WTC11 (cell line): ENCODE measurements at regions not wholly inside any gene's neighbourhood (a gene's known extent, or its start where the extent isn't known, plus 50 kb on each side); places are given as distances from the start of the nearest gene placed in this dataset.

Experiments used
- ATAC-seq: fragments of 200-7000 bp; cut with Tn5 transposase; 2 replicates; pipeline ENCODE4 v1.10.0; 2021; ENCODE audit warnings: mild to moderate bottlenecking, moderate library complexity
- CTCF ChIA-PET: fragments of 300-600 bp; sonication (Branson Sonifier 250); formaldehyde crosslinking; loops from one replicate; lab custom pipeline; 2021; ENCODE audit warnings: antibody characterized with exemption; lab: Charles Lee
- POLR2A ChIA-PET: fragments of 350-600 bp; sonication (Branson Sonifier 250); formaldehyde crosslinking; loops from one replicate; lab custom pipeline; 2021; ENCODE audit warnings: antibody characterized with exemption; lab: Charles Lee
- DNase-seq: peaks from one replicate; pipeline ENCODE4 v3.0.0; 2021; ENCODE audit warnings: low spot score
- H3K27ac Mint-ChIP-seq: 2 replicates; pipeline ENCODE4 v1.8.0; 2021; ENCODE audit warnings: mixed read lengths
- H3K27me3 Mint-ChIP-seq: 2 replicates; pipeline ENCODE4 v1.8.0; 2021; ENCODE audit warnings: low read depth, mild to moderate bottlenecking, moderate library complexity, mixed read lengths
- H3K36me3 Mint-ChIP-seq: 2 replicates; pipeline ENCODE4 v1.8.0; 2021; ENCODE audit warnings: mixed read lengths
- H3K4me1 Mint-ChIP-seq: 2 replicates; pipeline ENCODE4 v1.8.0; 2022; ENCODE audit warnings: mixed read lengths
- H3K4me3 Mint-ChIP-seq: 2 replicates; pipeline ENCODE4 v1.8.0; 2021; ENCODE audit warnings: mild to moderate bottlenecking, moderate library complexity, mixed read lengths
- H3K9me3 Mint-ChIP-seq: 2 replicates; pipeline ENCODE4 v1.8.0; 2021; ENCODE audit warnings: mixed read lengths
- ARID4B ChIP-seq: sonication (generic); formaldehyde crosslinking; IDR thresholded peaks from 2 replicates; pipeline ENCODE4 v1.8.0; 2023; ENCODE audit warnings: missing genetic modification reagents, mild to moderate bottlenecking, borderline replicate concordance
- ATF2 ChIP-seq: sonication (generic); formaldehyde crosslinking; IDR thresholded peaks from 2 replicates; pipeline ENCODE4 v1.8.1; 2022; ENCODE audit warnings: low read depth, missing genetic modification reagents, borderline replicate concordance
- ATF3 ChIP-seq: sonication (generic); formaldehyde crosslinking; conservative IDR thresholded peaks from 2 replicates; pipeline ENCODE4 v1.8.1; 2022; ENCODE audit warnings: mild to moderate bottlenecking, missing genetic modification reagents
- ATF6 ChIP-seq: sonication (generic); formaldehyde crosslinking; IDR thresholded peaks from 2 replicates; pipeline ENCODE4 v1.8.1; 2023; ENCODE audit warnings: mild to moderate bottlenecking, missing genetic modification reagents
- CDX4 ChIP-seq: fragments of 250-450 bp; sonication (Bioruptor Pico); IDR thresholded peaks from 2 replicates; pipeline ENCODE4 v1.9.0; 2021; ENCODE audit warnings: moderate library complexity, mild to moderate bottlenecking, inconsistent platforms, borderline replicate concordance
- FOXP1 ChIP-seq: sonication (generic); formaldehyde crosslinking; IDR thresholded peaks from 2 replicates; pipeline ENCODE4 v1.8.0; 2022; ENCODE audit warnings: missing genetic modification reagents, mild to moderate bottlenecking, moderate library complexity, borderline replicate concordance
- GTF2I ChIP-seq: fragments of 250-450 bp; sonication (Bioruptor Pico); conservative IDR thresholded peaks from 2 replicates; pipeline ENCODE4 v1.4.0; 2021; ENCODE audit warnings: mild to moderate bottlenecking
- IRF1 ChIP-seq: sonication (generic); formaldehyde crosslinking; IDR thresholded peaks from 2 replicates; pipeline ENCODE4 v1.8.0; 2023; ENCODE audit warnings: missing genetic modification reagents
- IRF2 ChIP-seq: sonication (generic); formaldehyde crosslinking; IDR thresholded peaks from 2 replicates; pipeline ENCODE4 v1.8.0; 2022; ENCODE audit warnings: low read depth, missing genetic modification reagents, borderline replicate concordance
- PRDM15 ChIP-seq: sonication (generic); formaldehyde crosslinking; IDR thresholded peaks from 2 replicates; pipeline ENCODE4 v1.8.0; 2022; ENCODE audit warnings: missing genetic modification reagents
- TEAD1 ChIP-seq: sonication (generic); formaldehyde crosslinking; IDR thresholded peaks from 2 replicates; pipeline ENCODE4 v1.8.0; 2022; ENCODE audit warnings: mild to moderate bottlenecking, missing genetic modification reagents
- USF2 ChIP-seq: sonication (generic); formaldehyde crosslinking; IDR thresholded peaks from 2 replicates; pipeline ENCODE4 v1.8.1; 2023; ENCODE audit warnings: mild to moderate bottlenecking, missing genetic modification reagents, moderate library complexity
- ZNF396 ChIP-seq: fragments of 250-450 bp; sonication (Bioruptor Pico); IDR thresholded peaks from 2 replicates; pipeline ENCODE4 v1.8.0; 2021; ENCODE audit warnings: mild to moderate bottlenecking, moderate library complexity, borderline replicate concordance

- Mint-ChIP-seq H3K36me3 (no peaks in the 10 kb centered on the region), H3K27me3 (no peaks in the 10 kb centered on the region), H3K4me1 (no peaks in the 10 kb centered on the region), H3K9me3 (peaks cover 6% of the 10 kb centered on the region), H3K4me3 (no peak overlapping the region), H3K27ac (no peak overlapping the region)
- DNase-seq (no peak), ATAC-seq (no peak)
- ChIA-PET CTCF (no interaction called here), POLR2A (no interaction called here)
- TF ChIP-seq ATF2 (CRISPR knock-in tag), result no peak
- no peak for TF ChIP-seq USF2
- no peak for TF ChIP-seq ZNF396
- no peak for TF ChIP-seq GTF2I (CRISPR knock-in tag)
- TF ChIP-seq PRDM15 (CRISPR knock-in tag), result no peak
- TF ChIP-seq FOXP1 (CRISPR knock-in tag), result no peak
- TF ChIP-seq ATF3 (CRISPR knock-in tag), result no peak
Measured at GRCh38 chr2:183740241-183740640, 616.0 kb downstream of the NUP35 start.

- no peaks in the 10 kb centered on the region for H3K36me3 Mint-ChIP-seq
- CTCF ChIA-PET, result interaction anchor here (0.8 kb wide), 1 partner anchor 756 kb away, joined by 3 read pairs; no protein-coding TSS in a partner anchor
- H3K4me3 Mint-ChIP-seq, result no peak overlapping the region
- no peak for ATAC-seq
- no peak for DNase-seq
- H3K4me1 Mint-ChIP-seq, result peaks cover 22% of the 10 kb centered on the region
- POLR2A ChIA-PET, result no interaction called here
- no peak overlapping the region for H3K27ac Mint-ChIP-seq
- H3K27me3 Mint-ChIP-seq, result no peaks in the 10 kb centered on the region
- no peaks in the 10 kb centered on the region for H3K9me3 Mint-ChIP-seq
- TF ChIP-seq IRF2, result no peak
- no peak for TF ChIP-seq ARID4B
Measured at GRCh38 chr2:183752571-183752970, 628.3 kb downstream of the NUP35 start.

- no peak for DNase-seq
- POLR2A ChIA-PET, result no interaction called here
- Mint-ChIP-seq H3K27ac (no peak overlapping the region), H3K9me3 (no peaks in the 10 kb centered on the region), H3K27me3 (no peaks in the 10 kb centered on the region), H3K4me3 (no peak overlapping the region), H3K36me3 (no peaks in the 10 kb centered on the region), H3K4me1 (peaks cover 32% of the 10 kb centered on the region)
- TF ChIP-seq CDX4 (CRISPR knock-in tag), result no peak
- TF ChIP-seq IRF1 (CRISPR knock-in tag), result no peak
- no peak for TF ChIP-seq IRF2
- no peak for TF ChIP-seq ATF6 (CRISPR knock-in tag)
- TF ChIP-seq TEAD1 (CRISPR knock-in tag), result no peak
- CTCF ChIA-PET, result no interaction called here
- ATAC-seq, result no peak
Measured at GRCh38 chr2:183759033-183759432, 634.8 kb downstream of the NUP35 start.
